Astrocyte (in vitro differentiated cells and primary cell): ENCODE measurements at regions not wholly inside any gene's neighbourhood (a gene's known extent, or its start where the extent isn't known, plus 50 kb on each side); places are given as distances from the start of the nearest gene placed in this dataset.
"Not testable (repeated sequence)": the region's sequence is repeated elsewhere in the genome, so short reads cannot be mapped to it uniquely, and the experiment has no call there.

Experiments
- EZH2 ChIP-seq: IDR thresholded peaks from 2 replicates; pipeline ENCODE4 v1.6.1; 2012; ENCODE audit warnings: mild to moderate bottlenecking, low read length, inconsistent platforms; ENCODE audit not compliant: insufficient read depth
- TF ChIP-seq, protein P1 (sequence below): IDR thresholded peaks from 2 replicates; pipeline ENCODE4 v1.5.1; 2011; ENCODE audit warnings: low read depth, mild to moderate bottlenecking, inconsistent platforms, low read length, moderate library complexity; ENCODE audit not compliant: insufficient read depth

DNA sequence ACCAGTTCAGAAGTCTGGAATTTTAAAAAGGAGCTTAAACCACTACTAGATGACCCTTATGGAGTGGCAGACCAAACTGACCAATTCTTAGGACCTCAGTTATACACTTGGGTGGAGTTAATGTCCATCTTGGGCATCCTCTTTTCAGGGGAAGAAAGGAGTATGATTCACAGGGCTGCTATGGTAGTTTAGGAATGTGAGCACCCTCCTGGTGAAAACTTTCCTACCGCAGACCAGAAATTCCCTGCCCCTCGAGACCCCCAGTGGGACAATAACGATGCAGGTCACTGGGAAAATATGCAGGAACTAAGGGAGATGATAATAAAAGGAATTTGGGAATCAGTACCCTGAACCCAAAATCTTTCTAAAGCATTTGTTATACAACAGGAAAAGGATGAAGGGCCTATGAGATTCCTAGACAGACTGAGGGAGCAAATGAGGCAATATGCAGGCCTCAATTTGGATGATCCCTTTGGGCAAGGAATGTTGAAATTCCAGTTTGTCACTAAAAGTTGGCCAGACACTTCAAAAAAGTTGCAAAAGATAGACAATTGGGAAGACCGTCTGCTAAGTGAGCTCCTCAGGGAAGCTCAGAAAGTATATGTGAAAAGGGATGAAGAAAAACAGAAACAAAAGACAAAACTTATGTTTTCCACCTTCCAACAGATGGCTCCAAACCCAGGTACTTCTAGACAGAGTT is 52.4 kb upstream of the ANKRD10 start:
- TF ChIP-seq, protein P1, sequence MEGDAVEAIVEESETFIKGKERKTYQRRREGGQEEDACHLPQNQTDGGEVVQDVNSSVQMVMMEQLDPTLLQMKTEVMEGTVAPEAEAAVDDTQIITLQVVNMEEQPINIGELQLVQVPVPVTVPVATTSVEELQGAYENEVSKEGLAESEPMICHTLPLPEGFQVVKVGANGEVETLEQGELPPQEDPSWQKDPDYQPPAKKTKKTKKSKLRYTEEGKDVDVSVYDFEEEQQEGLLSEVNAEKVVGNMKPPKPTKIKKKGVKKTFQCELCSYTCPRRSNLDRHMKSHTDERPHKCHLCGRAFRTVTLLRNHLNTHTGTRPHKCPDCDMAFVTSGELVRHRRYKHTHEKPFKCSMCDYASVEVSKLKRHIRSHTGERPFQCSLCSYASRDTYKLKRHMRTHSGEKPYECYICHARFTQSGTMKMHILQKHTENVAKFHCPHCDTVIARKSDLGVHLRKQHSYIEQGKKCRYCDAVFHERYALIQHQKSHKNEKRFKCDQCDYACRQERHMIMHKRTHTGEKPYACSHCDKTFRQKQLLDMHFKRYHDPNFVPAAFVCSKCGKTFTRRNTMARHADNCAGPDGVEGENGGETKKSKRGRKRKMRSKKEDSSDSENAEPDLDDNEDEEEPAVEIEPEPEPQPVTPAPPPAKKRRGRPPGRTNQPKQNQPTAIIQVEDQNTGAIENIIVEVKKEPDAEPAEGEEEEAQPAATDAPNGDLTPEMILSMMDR, result not testable (repeated sequence)
- not testable (repeated sequence) for TF ChIP-seq EZH2
